HG03064 (cell line): ENCODE measurements at regions not wholly inside any gene's neighbourhood (a gene's known extent, or its start where the extent isn't known, plus 50 kb on each side); places are given as distances from the start of the nearest gene placed in this dataset.

Experiments used
- ATAC-seq: cut with Tn5 transposase; IDR thresholded peaks from one replicate; pipeline ENCODE4 v1.9.1; 2021; ENCODE audit warnings: low read depth; ENCODE audit not compliant: unreplicated experiment

DNA sequence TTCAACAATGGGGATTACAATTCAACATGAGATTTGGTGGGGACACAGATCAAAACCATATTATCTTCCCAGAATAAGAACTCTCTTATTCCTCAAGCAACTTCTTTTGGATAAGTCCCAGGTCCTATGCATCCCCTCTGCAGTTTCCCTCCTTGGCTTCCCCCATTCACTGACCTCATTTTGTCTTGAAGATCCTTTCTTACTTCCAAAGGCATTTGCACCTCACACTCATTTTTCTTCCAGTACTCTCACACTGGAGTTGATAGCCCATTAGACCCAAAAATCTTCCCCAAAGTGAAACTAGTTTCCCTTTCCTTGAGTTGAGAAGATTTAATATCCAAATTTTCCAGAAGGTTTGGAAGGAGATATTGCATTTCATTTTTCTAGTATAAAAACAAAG is 178.0 kb upstream of the DAPK1 start:
- no peak for ATAC-seq

DNA sequence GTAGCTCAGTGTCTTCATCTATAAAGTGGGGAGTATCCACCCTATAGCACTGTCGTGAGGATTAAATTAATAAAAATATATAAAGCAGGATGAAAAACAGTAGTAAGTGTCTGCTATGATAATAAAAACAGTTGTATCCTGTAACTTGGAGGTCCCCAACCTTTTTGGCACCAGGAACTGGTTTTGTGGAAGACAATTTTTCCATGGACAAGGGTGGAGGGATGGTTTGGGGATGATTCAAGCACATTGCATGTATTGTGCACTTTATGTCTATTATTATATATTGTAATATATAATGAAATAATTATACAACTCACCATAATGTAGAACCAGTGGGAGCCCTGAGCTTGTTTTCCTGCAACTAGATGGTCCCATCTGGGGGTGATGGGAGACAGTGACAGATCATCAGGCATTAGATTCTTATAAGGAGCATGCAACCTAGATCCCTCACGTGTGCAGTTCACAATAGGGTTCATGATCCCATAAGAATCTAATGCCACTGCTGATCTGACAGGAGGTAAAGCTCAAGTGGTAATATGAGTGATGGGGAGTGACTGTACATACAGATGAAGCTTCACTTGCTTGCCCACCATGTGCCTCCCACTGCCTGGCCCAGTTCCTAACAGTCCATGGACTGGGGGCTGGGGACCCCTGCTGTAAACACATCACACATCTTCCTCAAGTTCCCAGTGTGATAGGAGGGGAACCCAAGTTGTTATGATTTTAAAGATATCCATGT is 177.4 kb upstream of the DAPK1 start:
- no peak for ATAC-seq

- no peak for ATAC-seq
These were observed 174.6 kb upstream of the DAPK1 start for GRCh38 chr9:87322840-87323635.

GRCh38 chr9:87323928-87324327 is 173.7 kb upstream of the DAPK1 start:
- no peak for ATAC-seq

GRCh38 chr9:87324613-87325194 is 173.0 kb upstream of the DAPK1 start:
- ATAC-seq, result peak; percentile 65

DNA sequence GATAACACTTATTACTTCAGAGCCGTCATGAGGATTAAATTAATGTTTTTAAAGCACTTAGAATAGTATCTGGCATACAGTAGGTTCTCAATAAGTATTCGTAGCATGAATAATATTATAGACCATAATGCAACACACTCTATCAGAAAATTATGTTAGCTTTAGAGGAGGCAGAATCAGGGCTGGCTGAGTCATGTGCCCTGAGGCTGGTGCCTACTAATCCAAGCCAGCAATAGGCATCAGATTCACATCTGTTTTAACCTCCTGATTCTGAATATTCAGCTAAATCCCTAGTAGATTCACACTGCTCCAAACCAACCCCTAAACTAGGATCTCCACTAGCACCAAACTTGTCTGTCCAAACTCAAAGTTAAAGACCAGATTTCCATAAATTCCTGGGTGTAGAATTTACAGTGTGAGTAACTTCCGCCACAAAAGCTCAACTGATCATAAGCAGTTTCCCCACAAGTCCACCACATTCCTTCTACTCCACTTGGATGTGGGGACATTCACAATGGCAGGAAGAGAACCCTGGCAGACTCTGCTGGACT is 170.0 kb upstream of the DAPK1 start:
- ATAC-seq, result no peak

DNA sequence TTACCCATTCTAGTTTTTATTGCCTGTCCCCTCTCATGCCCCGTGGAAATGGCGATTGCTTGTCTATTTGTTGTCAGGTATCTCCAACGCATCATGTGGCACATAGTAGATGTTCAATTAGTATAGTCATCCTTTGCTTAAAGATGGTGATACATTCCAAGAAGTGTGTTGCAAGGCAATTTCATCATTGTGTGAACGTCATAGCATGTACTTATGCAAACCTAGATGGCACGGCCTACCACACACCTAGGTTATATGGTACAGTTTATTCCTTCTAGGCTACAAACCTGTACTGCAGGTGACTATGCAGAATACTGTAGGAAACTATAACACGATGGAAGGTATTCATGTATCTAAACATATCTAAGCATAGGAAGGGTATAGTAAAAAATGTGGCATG is 163.9 kb upstream of the DAPK1 start:
- no peak for ATAC-seq

DNA sequence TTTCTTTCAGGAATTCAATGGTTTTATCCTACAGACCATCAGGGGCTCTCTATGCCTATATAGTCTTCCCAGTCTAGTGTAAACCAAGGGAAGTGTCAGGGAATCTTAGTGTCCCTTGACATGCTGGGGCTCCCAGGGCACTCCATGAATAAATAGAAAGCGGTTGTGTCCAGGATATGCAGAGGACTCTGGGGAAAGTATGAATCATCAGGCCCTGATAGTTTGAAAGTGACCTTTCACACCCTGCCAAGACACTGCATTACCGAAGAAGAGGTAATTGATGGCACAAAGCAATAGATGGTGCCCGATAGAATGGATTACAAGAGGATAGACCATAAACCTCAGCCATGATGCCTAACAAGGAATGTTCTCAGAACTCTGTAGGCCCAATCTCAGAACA is 163.3 kb upstream of the DAPK1 start:
- ATAC-seq, result no peak

DNA sequence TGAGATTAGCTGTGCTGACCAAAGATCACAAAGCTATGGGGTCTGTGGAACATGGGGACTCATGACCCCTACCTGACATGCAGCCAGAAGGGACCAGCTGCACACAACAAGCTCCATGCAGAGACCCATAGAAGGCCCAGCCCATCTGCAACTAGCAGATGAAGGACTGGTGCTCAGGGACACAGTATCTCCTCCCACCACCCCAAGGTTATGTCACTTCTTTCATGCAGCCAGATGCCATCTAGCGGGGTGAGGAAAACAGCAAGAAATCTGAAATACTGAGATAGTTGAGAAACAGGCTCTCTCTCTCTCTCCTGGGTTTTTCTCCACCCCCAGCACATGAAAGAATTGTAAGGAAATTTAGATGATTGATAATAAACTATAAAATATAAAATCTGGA is 161.3 kb upstream of the DAPK1 start:
- ATAC-seq, result no peak

DNA sequence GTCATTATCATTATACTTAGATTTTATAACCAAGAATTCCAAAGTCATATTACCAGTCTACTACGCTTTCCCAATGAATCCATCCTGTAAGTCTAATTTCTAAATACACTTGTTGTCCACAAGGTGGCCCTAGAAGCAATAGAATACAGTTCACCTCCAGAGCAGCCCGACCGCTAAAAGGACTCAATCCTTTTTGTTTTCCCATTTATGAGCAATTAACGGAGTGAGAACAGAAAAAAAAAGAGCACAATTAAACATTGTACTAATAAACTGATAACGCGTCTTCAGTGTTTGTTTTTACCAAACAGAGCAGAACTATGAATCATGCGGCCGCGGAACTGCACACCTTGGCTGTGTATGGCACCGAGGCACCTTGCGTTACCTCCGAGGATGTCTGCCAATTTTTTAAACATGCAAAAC is 160.7 kb upstream of the DAPK1 start:
- ATAC-seq, result no peak

- no peak for ATAC-seq
These were observed 160.2 kb upstream of the DAPK1 start for GRCh38 chr9:87337335-87338087.

DNA sequence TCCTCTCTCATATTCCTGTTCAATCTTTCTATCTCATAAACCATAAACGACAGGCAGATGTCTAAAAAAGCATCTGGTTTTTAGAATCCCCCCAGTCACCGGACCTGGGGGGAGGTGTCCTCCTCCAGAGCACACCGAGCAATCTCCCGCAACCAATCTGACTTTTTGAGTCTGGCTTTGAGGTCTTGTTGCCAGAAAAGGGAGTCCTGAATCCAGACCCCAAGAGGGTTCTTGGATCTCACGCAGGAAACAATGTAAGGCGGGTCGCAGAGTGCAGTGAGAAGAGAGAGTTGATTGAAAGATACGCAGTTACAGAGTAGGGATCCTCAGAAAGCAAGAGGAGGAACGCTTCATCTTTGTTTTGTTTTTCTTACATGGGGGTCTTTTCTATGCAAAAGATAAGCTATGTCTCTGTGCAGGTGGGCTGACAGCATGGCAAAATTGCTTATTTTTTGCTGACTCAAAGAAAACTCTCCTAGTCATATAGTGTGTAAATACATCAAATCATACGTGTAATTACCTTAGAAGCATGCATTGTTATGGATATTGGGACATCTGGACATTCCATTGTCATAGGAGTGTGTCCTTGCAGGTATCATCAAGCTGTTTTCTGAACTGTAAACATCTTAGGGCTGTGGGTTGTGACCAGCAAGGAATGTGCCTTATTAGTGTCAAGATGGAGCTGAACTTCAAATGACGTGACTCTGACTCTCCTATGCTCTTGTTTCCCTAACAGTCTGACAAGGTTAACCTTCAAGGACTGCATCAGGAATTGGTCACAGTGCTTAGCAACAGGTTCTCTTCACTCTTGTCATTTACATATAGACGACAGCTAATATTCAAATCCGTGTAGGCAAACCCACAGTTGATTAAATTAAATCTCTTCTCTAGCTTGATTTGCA is 159.3 kb upstream of the DAPK1 start:
- no peak for ATAC-seq

GRCh38 chr9:87340391-87340790 is 157.3 kb upstream of the DAPK1 start:
- no peak for ATAC-seq

DNA sequence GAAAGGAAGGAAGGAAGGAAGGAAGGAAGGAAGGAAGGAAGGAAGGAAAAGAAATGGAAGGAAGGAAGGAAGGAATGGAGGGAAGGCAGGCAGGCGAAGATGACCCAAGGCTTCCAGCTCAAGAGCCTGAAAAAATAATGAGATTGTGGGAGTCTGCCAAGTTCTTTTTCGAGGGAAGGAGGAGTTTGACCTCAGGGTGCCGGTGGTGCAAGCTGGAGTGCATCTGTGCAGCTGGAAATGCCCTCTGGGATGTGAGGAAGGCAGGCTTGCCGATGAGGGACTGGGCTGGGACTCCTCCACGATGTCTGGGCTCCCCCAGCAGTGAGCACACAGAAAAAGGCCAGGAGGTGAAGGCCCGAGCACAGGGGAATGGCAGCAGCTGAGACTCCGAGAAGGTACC is 154.9 kb upstream of the DAPK1 start:
- no peak for ATAC-seq

DNA sequence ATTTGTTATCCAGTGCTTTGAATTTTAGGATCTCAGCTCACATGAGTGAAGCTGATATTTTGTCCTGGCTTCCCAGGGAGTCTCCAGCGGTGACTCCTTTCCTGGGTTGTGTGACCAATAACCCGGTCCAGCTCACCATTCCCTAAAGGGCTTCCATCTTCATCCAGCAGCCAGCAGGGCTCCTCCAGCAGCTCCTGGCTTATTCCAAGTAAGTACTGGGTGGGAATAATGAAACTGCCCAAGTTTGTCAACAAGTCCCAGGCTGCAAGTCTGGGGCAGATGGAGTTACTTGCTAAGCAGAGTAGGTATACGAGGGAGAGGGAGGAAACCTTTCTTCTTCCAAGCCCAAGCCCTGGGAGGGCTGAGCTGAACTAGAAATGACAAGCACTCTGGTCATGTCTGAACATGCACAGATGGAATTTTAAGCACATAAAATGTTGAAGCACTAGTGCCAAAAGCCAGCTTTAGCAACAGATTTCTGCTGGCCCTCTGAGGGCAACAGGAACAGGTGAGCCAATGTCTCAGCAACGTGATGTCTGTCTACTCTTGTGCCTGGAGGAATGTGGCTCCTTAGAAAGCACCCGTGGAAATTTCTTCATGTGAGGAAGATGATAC is 153.7 kb upstream of the DAPK1 start:
- no peak for ATAC-seq

DNA sequence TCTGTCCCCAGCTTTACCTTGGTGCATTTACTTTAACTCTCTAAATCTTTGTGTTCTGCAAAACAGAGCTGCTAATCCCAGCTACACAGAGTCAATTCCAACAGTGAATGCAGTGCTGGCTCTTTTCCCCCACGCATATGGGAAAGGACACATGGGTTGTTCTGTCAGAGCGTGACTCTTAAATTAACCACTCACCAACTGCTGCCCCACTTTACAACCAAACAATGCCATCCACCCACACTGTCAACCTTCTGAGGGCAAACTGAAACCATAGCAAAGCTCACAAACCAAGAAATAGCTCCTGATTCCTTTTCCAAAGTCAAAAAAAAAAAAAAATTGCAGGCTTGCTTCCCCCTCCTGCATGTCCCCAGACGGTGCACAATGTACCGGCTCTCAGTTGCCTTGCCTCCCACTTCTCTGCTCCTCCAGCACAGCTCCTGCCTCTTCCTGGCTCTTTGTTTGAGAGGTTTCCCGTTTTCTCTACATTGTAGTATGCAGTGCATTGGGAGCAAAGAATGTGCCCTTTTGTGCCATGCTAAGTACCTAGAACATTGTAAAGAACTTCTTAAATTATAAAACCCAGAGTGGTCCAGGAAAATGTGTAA is 151.5 kb upstream of the DAPK1 start:
- no peak for ATAC-seq

DNA sequence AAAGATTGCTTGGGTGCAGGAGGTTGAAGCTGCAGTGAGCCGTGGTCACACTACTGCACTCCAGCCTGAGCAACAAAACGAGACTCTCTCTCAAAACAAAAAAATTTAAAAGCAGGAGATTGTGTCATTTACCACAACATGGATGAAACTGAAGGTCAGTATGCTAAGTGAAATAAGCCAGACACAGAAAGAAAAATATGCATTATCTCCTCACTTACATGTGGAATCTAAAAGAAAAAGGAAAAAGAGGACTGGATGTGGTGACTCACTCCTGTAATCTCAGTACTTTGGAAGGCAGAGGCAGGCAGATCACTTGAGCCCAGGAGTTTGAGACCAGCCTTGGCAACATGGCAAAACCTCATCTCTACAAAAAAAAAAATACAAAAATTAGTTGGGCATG is 146.8 kb upstream of the DAPK1 start:
- ATAC-seq, result no peak

GRCh38 chr9:87353301-87353700 is 144.4 kb upstream of the DAPK1 start:
- ATAC-seq, result no peak

- no peak for ATAC-seq
These were observed 143.5 kb upstream of the DAPK1 start for GRCh38 chr9:87354147-87354546.
